NCI-H1092 treated with DMSO at 0.1 percent for 48 hours (cell line): ENCODE measurements at regions not wholly inside any gene's neighbourhood (a gene's known extent, or its start where the extent isn't known, plus 50 kb on each side); places are given as distances from the start of the nearest gene placed in this dataset.
"Not testable (repeated sequence)": the region's sequence is repeated elsewhere in the genome, so short reads cannot be mapped to it uniquely, and the experiment has no call there.

Experiments used
- DNase-seq: peaks from one replicate; lab custom pipeline; 2025; lab: John Stamatoyannopoulos, UW

GRCh38 chr10:77740396-77740795 lies 102.8 kb upstream of the KCNMA1 start:
- DNase-seq, result not testable (repeated sequence)

- no peak for DNase-seq
Measured at GRCh38 chr10:77738496-77739158, 101.0 kb upstream of the KCNMA1 start.

- no peak for DNase-seq
Measured at GRCh38 chr10:77737608-77738007, 100.0 kb upstream of the KCNMA1 start.

- DNase-seq, result not testable (repeated sequence)
Measured at GRCh38 chr10:77735136-77735535, 97.5 kb upstream of the KCNMA1 start.

- no peak for DNase-seq
Measured at GRCh38 chr10:77732213-77733003, 94.8 kb upstream of the KCNMA1 start.

- no peak for DNase-seq
Measured at GRCh38 chr10:77727481-77727880, 89.9 kb upstream of the KCNMA1 start.

- no peak for DNase-seq
Measured at GRCh38 chr10:77726732-77727131, 89.1 kb upstream of the KCNMA1 start.

GRCh38 chr10:77726301-77726700 lies 88.7 kb upstream of the KCNMA1 start:
- DNase-seq, result no peak

GRCh38 chr10:77724820-77725219 lies 87.2 kb upstream of the KCNMA1 start:
- no peak for DNase-seq

GRCh38 chr10:77723376-77723775 lies 85.8 kb upstream of the KCNMA1 start:
- no peak for DNase-seq

GRCh38 chr10:77722956-77723355 lies 85.3 kb upstream of the KCNMA1 start:
- not testable (repeated sequence) for DNase-seq

- no peak for DNase-seq
Measured at GRCh38 chr10:77721815-77722214, 84.2 kb upstream of the KCNMA1 start.

GRCh38 chr10:77718957-77719356 lies 81.3 kb upstream of the KCNMA1 start:
- no peak for DNase-seq

- not testable (repeated sequence) for DNase-seq
Measured at GRCh38 chr10:77718312-77718711, 80.7 kb upstream of the KCNMA1 start.

- no peak for DNase-seq
Measured at GRCh38 chr10:77717336-77717735, 79.7 kb upstream of the KCNMA1 start.

- no peak for DNase-seq
Measured at GRCh38 chr10:77716458-77717317, 79.1 kb upstream of the KCNMA1 start.

GRCh38 chr10:77715536-77715935 lies 77.9 kb upstream of the KCNMA1 start:
- DNase-seq, result no peak

GRCh38 chr10:77715088-77715487 lies 77.5 kb upstream of the KCNMA1 start:
- DNase-seq, result no peak

- DNase-seq, result no peak
Measured at GRCh38 chr10:77713521-77714280, 76.1 kb upstream of the KCNMA1 start.

GRCh38 chr10:77712207-77712606 lies 74.6 kb upstream of the KCNMA1 start:
- no peak for DNase-seq

- DNase-seq, result no peak
Measured at GRCh38 chr10:77711683-77712049, 74.1 kb upstream of the KCNMA1 start.
